Head of caudate nucleus (tissue), 42 donors: ENCODE measurements at regions not wholly inside any gene's neighbourhood (a gene's known extent, or its start where the extent isn't known, plus 50 kb on each side); places are given as distances from the start of the nearest gene placed in this dataset.
"Not testable (repeated sequence)": the region's sequence is repeated elsewhere in the genome, so short reads cannot be mapped to it uniquely, and the experiment has no call there.

Source experiments
- DNase-seq, 42 donors: peaks; one replicate each; pipeline versions ENCODE4 v3.0.0 to v3.0.0-alpha.2; 2020 to 2021; ENCODE audit warnings: mixed read lengths in 7 of 42
- intact Hi-C: fragments of 100-400 bp; cut with DNase I; formaldehyde crosslinking; loops from one replicate; pipeline ENCODE4 v1.15.0; 2022

DNA sequence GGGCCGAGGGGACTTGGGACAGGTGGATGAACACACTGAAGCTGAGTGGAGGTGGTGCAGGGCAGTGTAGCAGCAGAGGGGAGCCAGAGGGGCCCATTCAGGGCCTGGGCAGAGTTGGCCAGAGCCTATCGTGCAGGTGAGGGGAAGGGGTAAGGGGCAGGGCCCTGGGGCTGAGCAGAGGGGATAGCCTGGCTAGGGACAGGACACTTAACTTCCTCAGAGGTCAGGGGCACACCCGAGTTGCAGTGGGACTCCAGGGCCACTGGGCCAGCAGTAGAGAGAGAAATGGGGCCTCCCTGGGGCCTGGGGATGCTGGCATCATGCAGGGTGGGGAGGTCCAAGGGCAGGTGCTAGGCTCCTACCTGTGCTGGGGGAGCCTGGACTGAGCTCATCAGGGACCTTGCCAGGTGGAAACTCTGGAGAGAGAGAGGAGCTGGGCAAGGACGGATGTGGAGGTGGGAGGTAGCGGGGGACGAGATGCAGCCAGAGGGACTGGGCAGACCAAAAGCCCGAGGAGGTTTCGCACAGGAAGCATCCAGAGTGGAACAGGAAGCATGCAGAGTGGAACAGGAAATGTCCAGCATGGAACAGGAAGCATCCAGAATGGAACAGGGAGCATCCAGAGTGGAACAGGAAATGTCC is 104.0 kb downstream of the TMEM121 start:
- intact Hi-C loops, DNase-seq: not testable (repeated sequence)

DNA sequence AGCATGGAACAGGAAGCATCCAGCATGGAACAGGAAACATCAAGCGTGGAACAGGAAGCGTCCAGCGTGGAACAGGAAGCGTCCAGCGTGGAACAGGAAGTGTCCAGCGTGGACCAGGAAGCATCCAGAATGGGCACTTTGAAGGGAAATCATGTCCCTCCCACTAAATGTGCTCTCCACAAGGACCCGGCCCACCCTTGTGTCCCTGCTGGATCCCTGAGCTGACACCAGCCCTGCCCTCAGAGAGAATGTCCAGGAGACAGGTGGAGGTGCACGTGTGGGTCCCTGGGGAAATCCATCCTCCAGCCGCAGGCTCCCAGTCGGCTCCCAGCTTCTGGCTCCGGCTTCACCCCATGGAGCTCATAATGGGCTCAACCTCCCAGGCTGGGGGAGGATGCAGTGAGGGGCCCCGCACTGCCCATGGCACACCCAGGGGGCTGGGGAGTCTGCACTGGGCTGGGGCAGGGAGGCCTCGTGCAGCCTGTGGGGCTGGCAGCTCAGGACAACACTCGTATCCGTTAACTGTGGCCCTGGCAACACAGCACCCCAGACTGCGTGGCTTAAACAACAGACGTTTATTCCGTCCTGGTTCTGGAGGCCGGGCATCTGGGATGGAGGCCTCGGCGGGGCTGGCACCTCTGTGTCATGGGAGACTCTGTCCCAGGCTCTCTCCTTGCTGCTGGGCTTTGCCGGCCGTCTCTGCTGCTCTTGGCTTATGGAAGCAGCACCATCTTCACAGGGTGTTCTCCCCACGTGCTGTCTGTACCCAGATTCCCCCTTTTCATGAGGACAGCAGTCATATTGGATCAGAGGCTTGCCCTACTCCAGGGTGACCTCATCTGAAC is 104.8 kb downstream of the TMEM121 start:
- DNase-seq: not testable (repeated sequence)

DNA sequence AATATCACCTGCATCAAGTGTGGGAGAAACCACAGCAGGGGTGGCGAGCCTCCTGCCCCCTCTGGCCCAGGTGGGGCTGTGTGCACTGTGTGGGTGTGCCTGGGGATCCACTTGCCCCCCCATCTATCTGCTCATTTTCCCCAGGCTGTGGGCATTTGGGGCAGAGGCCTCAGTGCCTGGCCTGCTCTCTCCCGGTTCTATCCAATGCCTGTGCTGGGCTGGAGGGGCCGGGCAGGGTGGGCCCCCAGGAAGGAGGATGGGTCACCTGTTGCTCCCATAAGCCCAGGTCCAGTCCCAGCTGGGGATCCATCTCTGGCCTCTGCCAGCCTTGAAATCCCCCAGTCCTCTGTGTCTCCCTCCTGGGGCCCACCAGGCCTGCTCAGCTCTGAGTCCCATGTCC is 105.6 kb downstream of the TMEM121 start:
- intact Hi-C loops: no loop called here
- DNase-seq: no peak

More for the DNA sequence above, 104.8 kb downstream of the TMEM121 start:
- intact Hi-C loops: not testable (repeated sequence)

DNA sequence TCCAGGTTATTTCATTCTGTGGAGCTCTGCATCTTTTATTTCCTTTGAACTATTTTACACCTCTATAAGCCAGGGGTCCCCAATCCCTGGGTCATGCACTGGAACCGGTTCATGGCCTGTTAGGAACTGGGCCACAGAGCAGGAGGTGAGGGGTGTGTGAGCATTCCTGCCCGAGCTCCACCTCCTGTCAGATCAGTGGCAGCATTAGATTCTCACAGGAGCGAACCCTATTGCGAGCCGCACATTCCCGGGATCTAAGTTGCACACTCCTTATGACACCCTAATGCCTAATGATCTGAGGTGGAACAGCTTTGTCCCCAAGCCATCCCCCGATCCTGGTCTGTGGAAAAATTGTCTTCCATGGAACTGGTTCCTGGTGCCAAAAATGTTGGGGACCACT is 107.2 kb downstream of the TMEM121 start:
- intact Hi-C loops, DNase-seq: not testable (repeated sequence)

DNA sequence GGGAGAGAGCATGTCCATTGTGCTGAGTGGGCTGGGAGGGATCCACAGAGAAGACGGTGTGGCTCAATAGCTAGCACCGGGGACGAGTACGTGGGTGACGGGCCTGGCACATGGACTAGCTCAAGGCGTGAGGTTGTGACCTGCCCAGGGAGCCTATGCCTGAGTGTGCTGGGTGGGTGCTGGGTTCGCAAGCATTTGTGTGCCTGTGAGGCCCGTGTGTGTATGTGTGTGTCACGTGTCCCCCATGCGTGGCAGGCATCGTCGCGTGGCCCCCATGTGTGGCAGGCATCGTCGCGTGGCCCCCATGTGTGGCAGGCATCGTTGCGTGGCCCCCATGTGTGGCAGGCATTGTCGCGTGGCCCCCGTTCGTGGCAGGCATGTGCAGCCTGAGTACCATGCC is 109.2 kb downstream of the TMEM121 start:
- intact Hi-C loops: no loop called here

DNA sequence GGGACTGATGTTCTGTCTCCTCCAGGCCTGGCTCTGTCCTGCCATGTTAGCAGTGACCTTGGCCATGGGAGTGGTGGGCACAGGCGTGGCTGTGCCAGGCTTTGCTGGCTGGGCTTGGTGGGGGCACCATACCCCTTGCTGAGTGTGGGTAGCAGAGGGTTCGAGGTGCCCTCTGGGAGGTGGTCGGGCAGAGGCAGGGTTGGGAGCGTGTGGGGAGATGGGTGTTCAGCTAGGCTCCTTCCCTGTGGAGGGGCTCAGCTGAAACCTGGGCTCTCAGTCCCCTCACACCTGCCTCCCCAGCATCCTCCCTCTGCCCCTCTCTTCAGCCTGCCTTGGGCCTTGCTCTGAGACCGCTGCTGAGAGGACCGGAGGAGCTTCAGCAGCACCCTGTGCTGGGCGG is 109.6 kb downstream of the TMEM121 start:
- DNase-seq, intact Hi-C loops: not testable (repeated sequence)

More for the DNA sequence above, 109.2 kb downstream of the TMEM121 start:
- DNase-seq: no peak

DNA sequence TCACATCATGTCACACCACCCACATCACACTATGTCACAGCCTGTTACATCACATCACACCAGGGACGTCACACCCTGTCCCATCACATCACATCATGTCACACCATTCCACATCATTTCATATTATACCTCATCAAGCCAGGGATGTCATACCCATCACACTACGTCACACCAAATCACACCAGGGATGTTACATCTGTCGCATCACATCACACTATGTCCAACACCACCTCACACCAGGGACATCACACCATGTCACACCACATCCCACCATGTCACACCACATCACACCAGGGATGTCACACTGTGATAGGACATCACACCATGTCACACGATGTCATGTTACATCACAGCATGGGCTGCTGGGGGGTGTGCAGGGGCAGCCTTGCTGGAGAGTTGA is 110.6 kb downstream of the TMEM121 start:
- intact Hi-C loops: no loop called here
- no peak for DNase-seq

DNA sequence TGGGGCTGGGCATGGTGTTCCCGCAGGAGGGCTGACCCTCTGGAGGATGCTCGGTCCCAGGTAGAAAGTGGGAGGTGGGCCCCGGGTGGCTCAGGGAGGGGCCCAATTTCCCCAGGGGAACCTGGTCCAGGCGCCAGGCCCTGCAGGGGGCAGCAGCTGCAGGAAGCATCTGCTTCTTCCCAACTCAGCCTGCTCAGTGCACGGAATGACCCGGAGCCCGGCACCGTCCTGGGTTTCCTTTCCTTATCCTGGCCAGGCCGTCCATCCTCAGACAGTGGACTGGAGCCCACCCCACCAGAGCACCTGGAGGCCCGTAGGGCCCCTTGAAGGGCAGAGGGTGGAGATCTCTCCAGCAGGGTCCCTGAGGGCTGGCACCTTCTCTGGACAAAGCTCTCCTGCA is 111.0 kb downstream of the TMEM121 start:
- DNase-seq, intact Hi-C loops: not testable (repeated sequence)

DNA sequence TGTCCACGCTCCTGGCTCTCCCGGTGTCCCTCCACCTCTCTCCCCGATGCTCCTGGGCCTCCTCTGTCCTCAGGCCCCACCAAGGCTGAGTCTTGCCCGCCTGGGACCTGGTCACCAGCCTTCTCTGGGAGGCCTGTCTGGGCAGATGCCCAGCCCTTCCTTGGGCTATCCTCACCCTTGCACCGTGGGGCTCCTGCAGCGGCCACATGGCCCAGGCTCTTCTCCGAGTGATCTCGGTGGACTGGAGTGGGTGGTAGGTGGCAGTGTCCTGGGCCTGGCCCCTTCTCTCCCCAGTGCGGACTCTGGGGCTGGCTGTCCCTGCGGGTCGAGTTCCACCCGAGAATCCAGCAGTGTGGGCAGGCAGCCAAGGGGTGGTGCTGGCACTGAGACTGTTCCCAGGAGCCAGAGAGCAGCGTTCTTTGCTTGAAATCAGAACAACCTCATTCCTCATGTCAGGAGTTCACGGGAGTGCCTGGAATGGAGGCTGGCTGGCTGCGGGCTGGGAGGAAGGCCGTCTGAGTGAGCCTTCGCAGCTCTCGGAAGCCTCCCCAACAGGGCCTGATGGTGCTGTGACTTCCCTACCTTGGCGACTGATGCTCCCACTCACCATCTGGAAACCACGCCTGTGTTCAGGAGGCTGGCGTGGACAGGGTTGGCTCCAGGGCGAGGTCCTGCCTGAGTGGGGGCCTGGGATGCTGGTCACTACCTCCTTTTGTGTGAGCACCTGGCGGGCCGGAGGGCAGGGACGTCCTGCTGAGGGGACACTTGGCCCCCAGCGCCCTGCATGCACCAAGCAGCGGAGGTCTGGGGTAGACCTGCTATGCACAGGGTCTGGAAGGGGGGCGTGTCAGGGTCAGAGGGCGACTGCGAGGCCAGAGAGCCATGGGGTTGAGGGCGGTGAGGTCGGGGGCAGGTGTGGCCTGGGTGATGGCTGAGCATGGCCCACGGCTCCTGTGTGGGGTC is 113.9 kb downstream of the TMEM121 start:
- intact Hi-C loops, DNase-seq: not testable (repeated sequence)

DNA sequence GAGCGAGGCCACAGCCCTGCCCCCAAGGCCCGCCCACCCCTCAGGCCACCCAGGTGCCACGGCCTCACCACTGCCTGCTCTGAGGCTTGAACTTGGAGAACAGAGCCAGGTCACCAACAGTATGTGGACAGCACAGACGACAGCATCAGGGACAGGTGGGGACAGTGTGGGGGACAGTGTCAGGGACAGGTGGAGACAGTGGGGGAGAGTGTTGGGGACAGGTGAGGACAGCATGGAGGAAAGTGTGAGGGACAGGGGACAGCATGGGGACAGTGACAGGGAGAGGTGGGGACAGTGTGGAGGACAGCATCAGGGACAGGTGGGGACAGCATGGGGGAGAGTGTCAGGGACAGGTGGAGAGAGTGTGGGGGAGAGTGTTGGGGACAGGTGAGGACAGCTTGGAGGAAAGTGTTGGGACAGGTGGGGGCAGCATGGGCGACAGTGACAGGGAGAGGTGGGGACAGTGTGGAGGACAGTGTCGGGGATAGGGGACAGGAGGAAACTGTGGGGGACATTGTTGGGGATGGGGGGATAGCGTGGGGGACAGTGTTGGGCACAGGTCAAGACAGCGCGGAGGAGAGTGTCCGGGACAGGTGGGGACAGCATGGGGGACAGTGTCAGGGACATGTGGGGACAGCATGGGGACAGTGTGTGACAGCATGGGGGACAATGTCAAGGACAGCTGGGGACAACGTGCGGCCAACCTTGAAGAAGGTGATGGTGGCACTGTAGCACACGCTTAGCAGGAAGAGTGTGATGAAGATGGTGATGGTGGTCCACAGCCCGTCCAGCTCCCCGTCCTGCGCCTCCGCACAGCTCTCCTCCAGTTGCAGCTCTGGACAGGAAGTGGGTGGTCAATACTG is 114.9 kb downstream of the TMEM121 start:
- peak in 1 of 42 donors; percentile 14 for DNase-seq
- intact Hi-C loops: no loop called here

DNA sequence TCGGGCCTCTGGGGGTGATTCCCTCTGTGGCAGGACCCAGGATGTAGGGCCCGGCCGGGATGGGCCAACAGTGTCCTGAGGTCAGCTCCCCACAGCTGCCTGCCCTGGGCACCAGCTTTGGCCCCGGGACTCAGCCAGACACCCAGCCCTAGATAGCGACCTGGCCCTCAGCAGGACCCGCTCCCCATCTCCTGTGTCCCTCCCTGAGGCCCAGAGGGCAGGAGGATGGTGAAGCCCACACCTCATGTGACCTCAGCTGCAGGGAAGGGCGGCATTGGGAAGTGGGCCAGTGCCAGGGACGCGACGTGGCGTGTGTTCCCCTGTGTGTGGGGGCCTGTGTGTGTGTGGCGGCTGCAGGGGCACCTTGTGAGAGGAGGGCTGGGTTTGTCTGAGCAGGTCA is 115.6 kb downstream of the TMEM121 start:
- DNase-seq, intact Hi-C loops: not testable (repeated sequence)

DNA sequence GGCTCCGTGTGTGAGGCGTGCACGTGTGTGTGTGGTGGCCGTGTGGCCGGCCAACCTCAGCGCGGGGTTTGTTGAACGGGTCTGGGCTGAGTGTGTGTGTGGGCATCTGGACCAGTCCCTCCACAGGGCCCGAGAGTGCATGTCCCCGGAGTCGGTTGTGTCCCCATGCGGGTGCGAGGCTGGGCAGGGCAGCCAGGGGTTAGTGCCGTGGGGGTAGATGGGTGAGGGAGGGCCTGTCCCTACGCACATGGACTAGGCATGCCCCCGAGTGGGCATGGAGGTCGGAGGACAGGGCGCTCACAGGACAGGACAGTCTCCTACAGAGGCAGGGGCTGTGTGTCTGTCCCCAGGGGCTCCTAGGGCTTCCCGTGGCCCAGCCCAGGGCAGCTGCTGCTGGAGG is 116.1 kb downstream of the TMEM121 start:
- intact Hi-C loops, DNase-seq: not testable (repeated sequence)

DNA sequence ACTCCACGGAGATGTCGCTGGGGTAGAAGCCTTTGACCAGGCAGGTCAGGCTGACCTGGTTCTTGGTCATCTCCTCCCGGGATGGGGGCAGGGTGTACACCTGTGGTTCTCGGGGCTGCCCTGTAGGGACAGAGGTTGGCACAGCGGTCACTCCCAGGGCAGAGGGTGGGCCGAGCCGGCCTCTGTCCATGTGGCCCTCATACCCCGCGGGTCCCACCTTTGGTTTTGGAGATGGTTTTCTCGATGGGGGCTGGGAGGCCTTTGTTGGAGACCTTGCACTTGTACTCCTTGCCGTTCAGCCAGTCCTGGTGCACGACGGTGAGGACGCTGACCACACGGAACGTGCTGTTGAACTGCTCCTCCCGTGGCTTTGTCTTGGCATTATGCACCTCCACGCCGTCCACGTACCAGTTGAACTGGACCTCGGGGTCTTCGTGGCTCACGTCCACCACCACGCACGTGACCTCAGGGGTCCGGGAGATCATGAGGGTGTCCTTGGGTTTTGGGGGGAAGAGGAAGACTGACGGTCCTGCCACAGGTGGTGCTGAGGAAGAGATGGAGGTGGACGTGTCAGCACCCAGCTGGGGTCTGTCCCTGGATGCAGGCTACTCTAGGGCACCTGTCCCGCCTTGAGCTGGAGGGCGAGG is 117.1 kb downstream of the TMEM121 start:
- intact Hi-C loops: not testable (repeated sequence)
- DNase-seq: peak in 1 of 42 donors; percentile 7

DNA sequence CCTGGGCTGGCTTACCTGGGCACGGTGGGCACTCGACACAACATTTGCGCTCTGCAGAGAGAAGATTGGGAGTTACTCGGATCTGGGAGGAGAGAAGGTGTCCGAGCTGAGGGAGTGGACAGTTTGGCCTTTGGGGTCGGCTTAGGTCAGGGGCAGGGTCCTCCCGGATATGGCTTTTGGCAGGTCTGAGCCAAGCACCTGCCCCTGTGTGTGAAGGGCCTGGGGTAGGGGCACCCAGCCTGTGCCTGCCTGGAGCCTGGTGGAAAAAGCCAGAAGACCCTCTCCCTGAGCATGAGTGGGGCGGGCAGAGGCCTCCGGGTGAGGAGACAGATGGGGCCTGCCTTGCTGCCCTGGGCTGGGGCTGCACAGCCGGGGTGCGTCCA is 117.7 kb downstream of the TMEM121 start:
- peak in 1 of 42 donors; percentile 4 for DNase-seq

DNA sequence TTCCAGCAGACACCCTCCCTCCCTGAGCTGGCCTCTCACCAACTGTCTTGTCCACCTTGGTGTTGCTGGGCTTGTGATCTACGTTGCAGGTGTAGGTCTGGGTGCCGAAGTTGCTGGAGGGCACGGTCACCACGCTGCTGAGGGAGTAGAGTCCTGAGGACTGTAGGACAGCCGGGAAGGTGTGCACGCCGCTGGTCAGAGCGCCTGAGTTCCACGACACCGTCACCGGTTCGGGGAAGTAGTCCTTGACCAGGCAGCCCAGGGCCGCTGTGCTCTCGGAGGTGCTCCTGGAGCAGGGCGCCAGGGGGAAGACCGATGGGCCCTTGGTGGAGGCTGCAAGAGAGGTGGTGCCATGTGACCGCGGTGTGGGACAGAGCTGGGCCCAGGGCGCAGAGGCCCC is 118.1 kb downstream of the TMEM121 start:
- DNase-seq: peak in 1 of 42 donors; percentile 6
- intact Hi-C loops: not testable (repeated sequence)

More for the DNA sequence above, 117.7 kb downstream of the TMEM121 start:
- intact Hi-C loops: not testable (repeated sequence)

DNA sequence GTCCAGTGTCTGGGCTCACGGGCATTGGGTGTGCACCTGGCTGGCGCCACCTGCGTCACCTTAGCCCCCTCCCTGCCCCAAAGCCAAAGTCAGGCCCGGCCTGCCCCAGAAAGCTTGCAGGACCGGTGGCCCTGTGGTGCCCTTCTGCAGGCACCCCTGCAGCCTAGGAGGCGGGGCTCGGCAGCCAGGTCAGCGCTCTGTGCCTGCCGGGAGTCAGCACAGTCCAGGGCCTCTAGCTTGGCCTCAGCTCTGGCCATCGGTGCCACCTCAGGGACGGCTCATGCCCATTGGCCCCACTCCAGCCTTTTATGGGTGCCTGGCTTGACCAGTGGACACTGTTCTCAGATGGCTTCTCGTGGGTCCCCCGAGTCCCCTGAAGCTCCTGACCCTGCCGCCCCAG is 118.5 kb downstream of the TMEM121 start:
- intact Hi-C loops, DNase-seq: not testable (repeated sequence)

DNA sequence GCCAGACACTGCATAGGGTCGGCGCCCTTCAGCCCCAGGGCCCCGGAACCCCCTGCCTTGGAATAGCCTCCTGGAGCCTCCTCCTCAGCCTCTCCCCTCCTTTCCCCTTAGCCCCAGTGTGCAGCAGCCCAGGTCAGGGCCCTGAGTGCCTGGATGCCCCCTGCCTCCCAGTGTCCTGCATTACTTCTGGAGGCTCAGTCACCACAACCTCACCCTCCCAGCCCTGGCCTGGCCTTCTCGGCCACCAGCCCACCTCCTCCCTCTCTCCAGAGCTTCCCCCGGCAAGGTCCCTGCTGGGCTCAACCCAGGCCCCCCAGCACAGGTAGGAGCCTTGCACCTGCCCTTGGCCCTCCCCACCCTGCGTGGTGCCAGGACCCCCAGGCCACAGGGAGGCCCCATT is 119.0 kb downstream of the TMEM121 start:
- DNase-seq, intact Hi-C loops: not testable (repeated sequence)

DNA sequence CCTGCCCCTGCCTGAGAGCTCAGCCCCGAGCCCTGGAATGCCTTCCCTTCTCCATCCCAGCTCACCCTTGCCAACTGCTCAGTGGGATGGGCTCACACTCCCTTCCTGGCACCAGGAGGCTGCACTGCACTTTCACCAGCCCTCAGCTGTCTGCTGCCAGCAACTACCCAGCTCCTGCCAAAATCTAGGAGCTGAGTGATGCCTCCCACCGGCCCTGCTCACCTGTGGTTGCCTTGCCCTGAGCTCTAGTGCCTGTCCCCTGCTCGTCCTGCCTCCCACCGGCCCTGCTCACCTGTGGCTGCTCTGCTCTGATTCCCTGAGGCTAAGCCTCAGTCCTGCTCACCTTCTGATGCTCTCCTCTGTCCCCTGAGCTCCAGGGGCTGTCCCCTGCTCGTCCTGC is 119.8 kb downstream of the TMEM121 start:
- DNase-seq: peak in 2 of 42 donors; percentile 22 to 35
- intact Hi-C loops: no loop called here
